HG03575 (cell line): ENCODE measurements at regions not wholly inside any gene's neighbourhood (a gene's known extent, or its start where the extent isn't known, plus 50 kb on each side); places are given as distances from the start of the nearest gene placed in this dataset.
A peak's percentile ranks its signal among the peaks of the same experiment; 100 is the strongest.

Experiments
- ATAC-seq: cut with Tn5 transposase; IDR thresholded peaks from one replicate; pipeline ENCODE4 v1.9.1; 2021; ENCODE audit not compliant: unreplicated experiment, insufficient number of reproducible peaks, low FRiP score; ENCODE audit errors: extremely low read depth

DNA sequence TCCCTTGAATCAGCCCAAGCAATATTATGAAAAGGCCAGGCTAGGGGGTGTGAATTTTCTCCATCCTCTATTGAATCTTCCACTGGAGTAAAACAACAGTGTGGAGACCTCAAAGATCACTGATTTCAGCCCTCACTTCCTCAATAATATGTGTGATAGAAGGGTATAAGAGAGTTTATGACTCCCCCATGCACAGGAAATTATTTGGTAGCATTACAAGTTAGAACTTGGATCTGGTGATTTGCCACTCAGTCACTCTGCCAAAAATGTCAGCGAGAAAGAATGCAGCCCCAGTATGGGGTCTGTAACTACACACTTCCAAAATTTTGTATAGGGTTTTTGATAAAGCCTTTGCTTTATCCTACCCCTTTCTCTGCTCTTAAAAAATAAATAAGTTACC, 81.0 kb upstream of the KCNMB2 start:
- no peak for ATAC-seq

GRCh38 chr3:178455946-178456345, 80.3 kb upstream of the KCNMB2 start:
- ATAC-seq, result no peak

DNA sequence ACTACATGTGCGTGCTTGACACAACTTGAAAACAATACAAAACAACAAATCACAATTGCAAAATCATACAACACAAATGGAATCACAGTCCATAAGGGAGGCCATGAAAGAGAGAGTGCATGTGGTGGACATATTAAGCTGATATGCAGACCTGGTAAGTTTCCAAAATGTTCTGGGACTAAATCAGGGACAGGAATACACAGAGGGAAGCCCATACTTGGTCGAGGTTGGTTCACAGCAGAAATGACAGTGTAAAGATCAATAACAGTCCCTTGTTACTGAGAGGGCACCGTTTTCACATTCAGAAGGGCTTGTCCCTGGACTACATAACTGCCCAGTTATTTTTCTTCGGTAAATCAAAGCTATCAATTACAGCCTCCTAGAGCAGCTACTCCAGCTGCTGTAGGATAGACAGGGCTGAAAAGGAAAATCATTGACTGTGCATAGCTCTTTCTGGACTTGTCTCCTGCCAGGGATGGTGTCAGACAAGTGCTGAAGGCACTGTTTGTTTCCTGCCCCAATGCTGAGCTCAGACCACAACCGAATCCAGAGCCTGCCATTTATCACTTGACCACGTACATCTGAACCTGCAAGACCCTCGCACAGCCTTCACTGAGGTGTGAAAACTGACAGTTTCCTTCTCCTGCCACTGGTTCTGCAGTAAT, 79.5 kb upstream of the KCNMB2 start:
- no peak for ATAC-seq

- ATAC-seq, result no peak
These were observed 78.7 kb upstream of the KCNMB2 start for GRCh38 chr3:178457511-178457910.

- no peak for ATAC-seq
These were observed 77.8 kb upstream of the KCNMB2 start for GRCh38 chr3:178458313-178459037.

- no peak for ATAC-seq
These were observed 77.2 kb upstream of the KCNMB2 start for GRCh38 chr3:178459038-178459410.

GRCh38 chr3:178465260-178466180, 70.7 kb upstream of the KCNMB2 start:
- no peak for ATAC-seq

- no peak for ATAC-seq
These were observed 63.3 kb upstream of the KCNMB2 start for GRCh38 chr3:178472941-178473340.

DNA sequence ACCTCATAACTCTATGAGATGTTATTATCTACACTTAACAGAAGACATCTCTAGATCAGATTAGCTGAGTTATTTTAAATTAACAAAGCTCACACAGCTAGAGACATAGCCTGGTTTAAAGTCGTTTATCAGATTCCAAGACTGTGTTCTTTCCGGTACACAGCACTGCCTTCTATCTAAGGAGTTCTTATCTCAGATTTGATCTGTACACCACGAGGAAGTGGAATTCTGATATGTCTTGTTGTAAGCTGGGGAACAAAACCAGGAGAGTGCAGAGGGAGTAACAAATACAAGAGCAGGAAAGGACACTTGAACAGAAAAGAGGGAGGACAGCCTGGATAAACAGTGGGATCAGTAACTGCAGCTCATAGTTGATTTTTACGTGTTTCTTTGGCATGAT, 61.7 kb upstream of the KCNMB2 start:
- ATAC-seq, result no peak

DNA sequence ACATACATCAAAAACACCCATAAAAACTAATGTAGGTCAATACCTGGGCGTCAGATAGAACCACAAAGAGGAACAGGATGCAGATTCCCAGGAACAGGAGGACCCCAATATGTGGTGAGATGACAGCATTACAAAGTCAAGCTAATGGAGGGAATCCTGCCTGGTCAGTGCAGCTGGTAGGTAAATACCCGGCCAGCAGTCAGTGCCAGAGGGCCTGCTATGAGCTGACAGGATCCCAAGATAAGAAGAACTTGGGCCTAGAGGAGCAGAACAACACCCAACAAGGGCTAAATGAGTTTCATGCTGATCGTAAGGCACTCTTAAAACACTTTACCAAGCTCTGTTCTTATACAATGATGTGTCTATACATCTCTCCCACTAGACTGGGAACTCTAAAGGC, 61.2 kb upstream of the KCNMB2 start:
- no peak for ATAC-seq

GRCh38 chr3:178476886-178477285, 59.4 kb upstream of the KCNMB2 start:
- no peak for ATAC-seq

GRCh38 chr3:178479446-178479845, 56.8 kb upstream of the KCNMB2 start:
- no peak for ATAC-seq

- no peak for ATAC-seq
These were observed 56.4 kb upstream of the KCNMB2 start for GRCh38 chr3:178479860-178480259.

DNA sequence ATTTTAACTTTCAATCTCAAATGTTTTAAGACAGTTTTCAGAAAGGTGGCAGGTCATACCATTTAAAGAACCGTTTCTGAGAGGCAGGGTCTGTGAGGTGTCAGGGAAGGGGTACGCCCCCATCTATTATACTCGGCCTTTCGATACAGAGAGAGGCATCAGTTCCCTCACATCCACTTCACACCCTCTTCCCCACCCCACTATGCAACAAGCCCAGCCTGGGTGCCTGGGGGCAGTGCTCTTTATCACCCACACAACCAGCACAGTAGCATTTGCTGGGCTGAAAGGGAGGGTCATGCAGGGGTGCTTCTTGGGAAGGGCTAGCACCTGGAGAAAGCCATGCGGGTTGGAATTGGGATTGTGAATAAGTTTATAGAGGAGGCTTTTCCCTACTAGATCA, 56.0 kb upstream of the KCNMB2 start:
- ATAC-seq, result no peak

- peak; percentile 97 for ATAC-seq
These were observed 55.4 kb upstream of the KCNMB2 start for GRCh38 chr3:178480795-178481194.

DNA sequence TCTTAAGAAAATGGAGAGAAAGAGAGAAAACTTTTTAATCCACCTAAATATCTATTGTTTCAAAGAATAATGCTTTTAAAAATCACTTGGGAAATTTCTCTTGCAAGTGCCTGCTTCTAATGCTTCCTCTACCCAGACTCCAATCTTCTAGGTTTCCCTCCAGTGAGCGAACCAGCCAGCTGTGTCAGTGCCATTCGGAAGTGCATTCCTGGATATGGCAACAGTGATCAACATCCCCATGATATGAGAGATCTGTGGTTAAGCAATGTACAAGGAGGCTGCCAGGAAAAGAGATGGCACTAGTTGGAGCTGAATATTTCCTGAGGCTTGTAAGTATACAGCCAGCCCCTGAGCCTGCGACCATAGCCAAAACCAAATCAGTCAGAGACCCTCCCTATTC, 53.3 kb upstream of the KCNMB2 start:
- no peak for ATAC-seq

DNA sequence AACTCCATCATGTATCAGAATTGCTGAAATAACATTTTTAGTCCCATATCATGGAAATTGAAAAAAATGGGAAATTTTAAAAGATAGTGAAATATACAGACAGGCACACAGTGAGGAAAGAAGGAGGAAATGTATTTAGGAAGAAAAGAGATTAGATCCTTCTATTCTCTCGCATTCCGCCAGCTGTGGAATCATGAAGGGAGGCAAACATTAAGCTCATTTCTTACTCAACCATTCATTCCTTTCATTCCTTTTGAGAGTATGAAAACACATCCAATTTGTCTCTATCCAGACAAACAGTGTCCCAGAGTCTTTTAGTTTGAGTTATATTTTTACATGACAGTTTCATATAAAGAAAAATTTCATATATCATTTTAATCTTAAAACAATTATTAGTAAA, 52.5 kb upstream of the KCNMB2 start:
- ATAC-seq, result no peak

DNA sequence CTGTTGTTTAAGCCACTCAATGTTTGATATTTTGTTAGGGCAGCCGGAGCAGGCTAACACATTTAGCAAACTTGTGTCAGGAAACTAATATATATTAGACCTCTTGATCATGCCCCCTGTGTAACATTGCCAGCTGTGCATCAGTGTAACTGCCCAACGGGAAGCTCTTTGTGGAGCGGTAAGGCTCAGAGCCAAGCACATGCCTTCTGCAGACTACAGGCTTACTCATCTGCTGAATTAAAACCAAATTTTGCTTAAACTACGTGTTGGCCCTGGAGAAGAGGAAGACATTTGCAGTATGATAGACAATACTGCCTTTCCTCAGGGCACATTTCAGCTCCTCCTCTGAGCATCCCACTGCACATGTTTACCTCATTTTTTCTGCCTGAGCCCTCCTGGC, 50.5 kb upstream of the KCNMB2 start:
- no peak for ATAC-seq
